ENCODE measurements at regions not wholly inside any gene's neighbourhood (a gene's known extent, or its start where the extent isn't known, plus 50 kb on each side); places are given as distances from the start of the nearest gene placed in this dataset.

- intact Hi-C loops (cut with DNase I): no loop called here
- DNase-seq: no peak
These were observed 60.0 kb upstream of the NTPCR start for GRCh38 chr1:232890340-232890943.

- intact Hi-C loops (cut with DNase I): no loop called here
- no peak for DNase-seq
These were observed 59.3 kb upstream of the NTPCR start for GRCh38 chr1:232891071-232891470.

GRCh38 chr1:232891656-232892317 is 58.6 kb upstream of the NTPCR start:
- intact Hi-C loops (cut with DNase I): no loop called here
- no peak for DNase-seq

GRCh38 chr1:232893481-232894313 is 56.7 kb upstream of the NTPCR start:
- no peak for DNase-seq
- intact Hi-C loops (cut with DNase I): no loop called here

GRCh38 chr1:232894436-232894835 is 56.0 kb upstream of the NTPCR start:
- intact Hi-C loops (cut with DNase I): no loop called here

GRCh38 chr1:232897949-232898465 is 52.4 kb upstream of the NTPCR start:
- intact Hi-C loops (cut with DNase I): no loop called here
- no peak for DNase-seq

More at GRCh38 chr1:232894436-232894835, 56.0 kb upstream of the NTPCR start:
- no peak for DNase-seq

GRCh38 chr1:232899268-232899667 is 51.1 kb upstream of the NTPCR start:
- intact Hi-C loops (cut with DNase I): no loop called here
- DNase-seq: no peak

GRCh38 chr1:232899839-232900238 is 50.6 kb upstream of the NTPCR start:
- intact Hi-C loops (cut with DNase I): no loop called here
- DNase-seq: no peak

All from head of caudate nucleus (tissue), 42 donors.